DMS 273 treated with DMSO at 0.1 percent for 48 hours (cell line): ENCODE measurements at regions not wholly inside any gene's neighbourhood (a gene's known extent, or its start where the extent isn't known, plus 50 kb on each side); places are given as distances from the start of the nearest gene placed in this dataset.

ENCODE experiments used
- DNase-seq: peaks from one replicate; lab custom pipeline; 2025; lab: John Stamatoyannopoulos, UW

DNA sequence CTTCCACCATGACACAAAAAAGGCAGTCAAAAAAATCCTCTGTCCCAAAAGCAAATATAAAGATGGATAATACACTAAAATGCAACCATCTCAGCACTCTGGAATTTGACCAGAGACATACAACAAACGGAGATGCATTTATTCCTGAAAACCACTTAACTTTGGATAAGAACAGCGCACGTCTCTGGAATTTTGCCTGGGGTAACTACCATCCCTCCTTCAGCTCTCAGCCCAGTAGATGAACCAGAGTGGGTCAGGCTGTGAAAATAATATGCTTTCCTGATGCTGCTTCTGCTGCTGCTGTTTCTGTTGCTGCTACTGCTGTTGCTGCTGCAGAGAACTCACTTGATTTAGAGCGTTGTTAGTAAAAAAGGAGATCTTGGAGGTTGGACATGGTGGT lies 133.8 kb upstream of the ACVR2A start:
- DNase-seq = no peak

DNA sequence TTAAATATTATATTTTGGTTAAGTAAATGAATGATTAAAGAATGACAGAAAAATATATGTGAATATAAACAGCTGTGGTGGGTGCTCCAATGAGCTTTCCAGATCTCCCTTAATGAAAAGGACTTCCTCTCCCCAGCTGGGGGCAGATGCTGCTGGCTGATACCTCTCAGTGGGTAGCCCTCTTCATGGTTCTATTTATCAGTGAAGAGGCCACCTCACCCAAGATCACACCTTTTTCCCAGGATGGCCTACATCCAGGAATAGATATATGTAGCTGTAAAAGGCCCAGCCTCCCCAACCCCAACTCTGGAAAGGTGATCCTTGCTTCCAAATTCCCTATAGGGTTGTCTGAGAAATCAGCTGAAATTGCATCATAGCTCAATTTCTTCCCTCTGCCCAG lies 135.2 kb upstream of the ACVR2A start:
- no peak for DNase-seq

DNA sequence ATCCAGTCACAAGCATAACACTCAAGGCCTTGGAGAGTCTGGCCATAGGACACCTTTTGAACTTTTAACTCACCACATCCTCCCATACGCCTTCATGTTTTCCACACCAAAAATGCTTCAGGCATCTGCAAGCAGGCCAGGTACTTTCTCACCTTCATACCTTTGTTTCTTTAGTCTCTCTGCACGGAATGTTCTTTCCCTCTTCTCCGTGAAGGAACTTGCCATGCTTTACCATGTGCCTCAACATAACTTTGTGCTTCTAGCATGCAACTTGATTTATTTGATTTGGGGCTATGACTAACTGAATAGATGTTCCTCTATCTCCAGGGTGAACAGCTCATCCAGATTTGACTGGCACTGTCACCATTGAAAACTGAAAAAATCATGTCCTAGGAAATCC lies 141.7 kb upstream of the ACVR2A start:
- no peak for DNase-seq

DNA sequence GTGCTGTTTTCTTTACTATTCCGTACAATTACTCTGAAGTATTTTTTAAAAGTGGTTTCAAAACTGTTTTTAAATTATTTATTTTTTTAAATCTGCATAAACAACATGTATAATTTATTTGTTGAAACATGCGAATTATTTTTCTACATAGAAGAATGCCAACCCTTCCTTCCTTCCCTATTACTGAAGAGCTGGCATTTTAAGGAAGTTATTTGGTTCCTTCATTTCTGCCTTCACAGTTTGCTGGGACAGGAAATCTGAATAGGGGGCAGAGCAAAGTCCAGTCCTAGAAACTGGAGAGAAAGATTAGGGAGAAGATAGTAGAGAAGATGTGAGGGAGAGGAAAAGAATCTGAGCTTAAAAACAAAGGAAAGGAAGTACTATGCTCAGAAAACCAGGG lies 146.7 kb upstream of the ACVR2A start:
- DNase-seq = no peak

DNA sequence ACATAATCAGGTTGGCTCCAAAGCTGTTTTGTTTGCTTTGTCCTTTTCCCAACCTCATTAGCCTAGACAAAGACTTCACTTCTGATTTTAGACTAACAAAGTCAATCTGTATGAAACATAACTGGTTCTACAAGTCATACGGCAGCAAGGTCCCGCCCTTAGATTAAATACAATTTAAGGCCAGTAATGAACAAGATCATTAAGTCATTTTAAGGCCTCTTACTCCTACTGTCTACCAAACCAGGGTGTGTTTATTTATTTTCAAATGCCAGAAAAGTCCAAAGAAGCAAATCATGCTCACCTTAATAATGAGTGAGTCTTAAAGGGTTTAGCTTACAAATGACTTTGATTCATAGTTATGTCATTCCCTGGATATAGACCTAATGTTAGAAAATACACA lies 148.4 kb upstream of the ACVR2A start:
- DNase-seq = no peak

DNA sequence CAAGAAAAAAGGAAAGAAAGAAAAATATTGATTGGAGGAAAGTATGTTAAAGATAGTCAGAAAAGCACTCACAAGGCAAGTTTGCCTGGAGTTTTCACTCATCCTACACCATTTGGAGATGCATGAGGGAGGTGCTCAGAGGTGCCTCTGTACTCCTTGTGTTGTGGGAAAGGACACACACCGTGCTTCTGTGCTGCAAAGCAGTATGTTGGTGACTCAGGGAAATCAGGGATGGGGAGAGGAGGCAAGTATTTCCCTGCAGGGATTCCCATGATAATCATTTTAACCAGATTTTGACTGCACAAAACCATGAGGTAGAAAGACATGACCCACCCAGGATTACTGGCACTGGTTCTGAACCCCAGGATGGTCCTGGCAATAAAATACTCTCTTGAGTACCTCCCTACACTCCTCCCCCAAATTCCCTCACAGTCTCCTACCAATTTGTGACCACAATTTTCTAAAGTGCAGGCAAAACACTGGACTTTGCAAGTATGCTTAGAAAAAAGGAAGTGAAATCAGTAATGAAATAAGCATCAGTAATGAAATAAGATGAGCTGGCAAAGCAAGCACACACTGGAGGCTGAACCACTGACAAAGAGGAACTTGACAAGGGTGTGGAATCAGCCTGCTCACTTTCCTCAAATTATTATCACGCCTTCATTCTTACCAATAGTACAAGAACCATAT lies 155.5 kb upstream of the ACVR2A start:
- no peak for DNase-seq

DNA sequence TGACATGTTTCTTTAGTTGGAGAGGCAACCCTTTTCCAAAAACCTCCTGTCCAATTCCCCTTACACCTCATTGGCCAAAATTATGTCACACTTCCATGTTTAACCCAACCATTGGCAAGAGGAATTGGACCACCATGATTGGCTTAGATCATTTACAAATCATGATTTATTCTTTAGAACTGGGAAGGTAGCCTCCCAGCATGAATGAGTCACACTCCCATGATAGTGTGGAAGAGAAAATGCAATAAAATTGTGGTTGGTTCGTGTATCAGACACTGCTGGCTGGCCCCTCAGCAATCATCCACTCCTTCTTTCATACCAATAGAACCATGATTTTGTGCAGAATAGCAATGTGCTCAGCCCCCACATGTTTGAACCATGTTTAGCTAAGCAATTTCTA lies 156.6 kb upstream of the ACVR2A start:
- DNase-seq = no peak

DNA sequence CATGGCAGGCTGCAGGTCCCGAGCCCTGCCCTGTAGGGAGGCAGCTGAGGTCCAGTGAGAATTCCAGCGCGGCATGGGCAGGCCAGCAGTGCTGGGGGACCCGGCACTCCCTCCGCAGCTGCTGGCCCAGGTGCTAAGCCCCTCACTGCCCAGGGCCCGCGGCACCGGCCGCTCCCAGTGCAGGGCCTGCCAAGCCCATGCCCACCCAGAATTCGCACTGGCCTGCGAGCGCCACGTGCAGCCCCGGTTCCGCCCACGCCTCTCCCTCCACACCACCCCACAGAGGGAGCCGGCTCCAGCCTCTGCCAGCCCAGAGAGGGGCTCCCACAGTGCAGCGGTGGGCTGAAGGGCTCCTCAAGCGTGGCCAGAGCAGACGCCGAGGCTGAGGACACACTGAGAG lies 158.5 kb upstream of the ACVR2A start:
- DNase-seq = no peak

DNA sequence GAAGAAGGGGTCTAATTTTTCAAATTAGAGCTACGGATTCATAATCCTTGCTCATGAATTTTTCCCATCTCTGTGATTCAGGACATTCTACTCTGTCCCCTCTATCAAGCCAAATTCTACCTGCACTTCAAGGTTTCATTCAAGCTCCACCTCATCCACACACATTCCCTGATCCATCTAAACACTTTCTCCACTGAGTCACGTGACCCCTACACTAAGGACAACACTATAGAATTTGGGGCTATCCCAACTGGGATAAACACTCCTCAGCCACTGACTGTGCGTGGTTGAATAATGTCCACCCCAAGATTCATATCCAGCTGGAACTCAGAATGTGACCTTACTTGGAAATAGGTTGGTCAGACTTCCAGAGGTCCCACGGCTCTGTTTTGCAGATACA lies 159.9 kb upstream of the ACVR2A start:
- no peak for DNase-seq

DNA sequence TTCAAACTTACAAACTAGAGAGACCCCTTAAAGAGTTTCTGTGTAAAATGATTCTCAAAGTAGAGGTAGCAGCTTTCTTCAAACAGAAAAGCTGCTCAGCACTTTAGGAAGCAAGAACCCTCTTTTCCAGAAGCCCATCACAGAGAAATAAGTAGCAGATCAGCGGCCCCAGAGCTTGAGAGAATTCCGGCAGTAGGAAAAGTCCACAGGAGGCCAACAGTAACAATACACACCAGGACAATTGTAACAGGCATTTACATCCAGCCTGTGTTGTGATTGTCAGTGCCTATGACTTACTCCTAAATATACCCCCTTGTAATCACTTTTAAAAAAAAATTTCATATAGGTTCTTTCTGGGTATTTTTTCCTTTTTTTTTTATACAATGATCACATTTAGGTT lies 161.4 kb upstream of the ACVR2A start:
- DNase-seq = no peak

DNA sequence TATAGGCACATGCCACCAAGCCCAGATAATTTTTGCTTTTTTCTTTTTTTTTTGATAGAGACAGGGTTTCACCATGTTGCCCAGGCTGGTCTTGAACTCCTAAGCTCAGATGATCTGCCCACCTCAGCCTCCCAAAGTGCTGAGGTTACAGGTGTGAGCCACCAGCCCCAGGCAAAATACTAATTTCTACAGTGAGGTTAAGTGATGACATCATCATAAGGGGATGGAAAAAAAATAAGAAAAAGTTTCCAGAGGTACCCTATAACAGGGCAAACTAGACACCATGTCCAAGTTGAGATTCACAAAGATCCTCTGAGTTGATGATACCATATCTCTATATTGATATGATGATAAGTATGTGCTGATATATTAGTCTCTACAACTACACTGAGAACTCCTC lies 163.7 kb upstream of the ACVR2A start:
- DNase-seq = no peak

DNA sequence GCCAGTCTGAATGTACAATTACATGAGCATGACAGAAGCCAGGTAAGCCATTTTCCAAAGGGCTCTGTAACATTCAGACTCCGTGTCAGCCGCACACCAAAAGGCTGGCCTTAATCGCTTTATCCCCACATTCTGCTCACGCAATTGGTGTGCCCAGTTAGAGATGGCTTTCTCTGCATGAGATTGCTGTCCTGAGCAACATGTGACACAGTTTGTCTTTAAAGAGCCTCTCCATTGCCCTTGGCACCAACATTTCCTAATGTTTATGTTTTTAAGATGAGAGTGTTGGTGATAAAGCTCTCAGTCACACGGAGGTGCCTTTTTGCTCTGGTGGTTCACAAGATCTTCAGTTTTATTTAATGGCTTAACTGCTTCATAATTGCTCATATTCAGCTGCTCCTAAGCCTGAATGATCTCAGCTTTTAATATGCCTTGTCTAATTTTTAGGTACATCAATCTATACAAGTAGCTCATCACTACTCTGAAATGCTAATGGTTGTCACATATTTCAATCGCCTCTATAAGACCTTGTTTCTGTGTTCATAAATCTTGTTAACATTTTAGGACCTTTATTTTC lies 164.8 kb upstream of the ACVR2A start:
- DNase-seq = no peak

DNA sequence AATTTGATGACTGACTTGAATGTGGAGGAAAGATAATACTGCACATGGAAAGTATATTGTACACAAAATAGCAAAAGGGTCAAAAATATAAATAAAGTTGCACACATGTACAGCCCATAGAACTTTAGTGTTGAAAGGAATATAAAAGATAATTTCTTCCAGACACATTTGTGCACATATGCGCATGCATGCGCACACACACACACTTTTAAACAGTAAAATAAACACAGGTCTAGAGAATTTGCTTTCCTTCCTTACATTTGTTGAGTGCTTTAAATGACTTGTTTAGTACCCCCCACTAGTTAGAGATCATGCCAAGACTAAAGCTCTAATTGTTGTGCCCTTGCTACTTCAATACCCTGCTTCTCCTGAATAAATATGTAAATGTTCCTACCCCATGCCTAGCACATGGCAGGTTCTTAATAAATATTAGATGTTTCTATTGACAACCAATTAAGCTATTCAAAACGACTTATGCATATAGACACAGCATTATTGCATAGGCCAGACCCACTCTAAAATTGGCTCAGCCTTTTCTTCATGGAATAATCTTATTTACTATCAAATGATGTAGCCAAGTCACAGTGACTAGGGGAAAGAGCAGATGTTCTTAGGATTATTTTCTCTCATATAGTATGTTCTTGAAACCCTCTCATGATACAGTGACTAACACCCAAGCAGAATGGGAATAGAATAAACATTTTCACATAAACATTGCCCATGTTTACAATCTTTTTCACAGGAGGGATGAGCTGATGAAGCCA lies 165.5 kb upstream of the ACVR2A start:
- DNase-seq = no peak

DNA sequence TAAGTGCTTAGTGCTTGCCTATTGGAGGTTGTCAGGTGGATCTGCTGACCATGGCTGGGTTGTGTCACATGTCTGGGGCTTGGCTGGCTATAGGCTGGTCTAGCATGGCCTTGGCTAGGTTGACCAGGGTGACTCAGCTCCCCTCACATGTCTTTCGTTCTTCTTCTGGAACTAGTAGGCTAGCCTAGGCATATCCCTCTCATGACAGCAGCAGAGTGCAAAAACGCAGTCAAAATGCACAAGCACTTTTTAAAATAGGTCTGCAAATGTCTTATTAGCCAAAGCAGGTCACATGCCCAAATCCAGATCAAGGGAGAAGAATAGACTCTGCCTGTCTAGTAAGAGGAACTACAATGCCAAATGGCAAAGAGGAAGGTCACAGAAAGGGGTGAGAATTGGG lies 179.7 kb upstream of the ACVR2A start:
- no peak for DNase-seq

DNA sequence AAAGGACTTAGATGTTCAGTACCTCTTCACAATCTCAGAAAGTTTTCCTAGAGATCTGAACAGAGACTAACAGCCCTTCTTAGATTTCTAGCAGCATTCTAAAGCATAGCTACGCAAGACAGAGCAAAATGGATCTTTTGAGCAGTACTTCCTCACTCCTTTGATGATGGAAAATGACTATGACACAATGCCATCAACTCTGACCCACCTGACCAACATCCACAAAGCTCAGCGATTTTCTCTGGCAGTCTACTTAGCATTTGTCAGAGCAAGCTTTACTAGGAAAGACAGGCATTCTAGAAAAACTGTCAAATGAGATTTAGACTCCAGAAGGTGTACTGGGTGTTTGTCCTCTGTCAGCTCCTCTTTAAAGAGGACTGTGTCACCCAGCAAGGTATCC lies 180.9 kb upstream of the ACVR2A start:
- no peak for DNase-seq

DNA sequence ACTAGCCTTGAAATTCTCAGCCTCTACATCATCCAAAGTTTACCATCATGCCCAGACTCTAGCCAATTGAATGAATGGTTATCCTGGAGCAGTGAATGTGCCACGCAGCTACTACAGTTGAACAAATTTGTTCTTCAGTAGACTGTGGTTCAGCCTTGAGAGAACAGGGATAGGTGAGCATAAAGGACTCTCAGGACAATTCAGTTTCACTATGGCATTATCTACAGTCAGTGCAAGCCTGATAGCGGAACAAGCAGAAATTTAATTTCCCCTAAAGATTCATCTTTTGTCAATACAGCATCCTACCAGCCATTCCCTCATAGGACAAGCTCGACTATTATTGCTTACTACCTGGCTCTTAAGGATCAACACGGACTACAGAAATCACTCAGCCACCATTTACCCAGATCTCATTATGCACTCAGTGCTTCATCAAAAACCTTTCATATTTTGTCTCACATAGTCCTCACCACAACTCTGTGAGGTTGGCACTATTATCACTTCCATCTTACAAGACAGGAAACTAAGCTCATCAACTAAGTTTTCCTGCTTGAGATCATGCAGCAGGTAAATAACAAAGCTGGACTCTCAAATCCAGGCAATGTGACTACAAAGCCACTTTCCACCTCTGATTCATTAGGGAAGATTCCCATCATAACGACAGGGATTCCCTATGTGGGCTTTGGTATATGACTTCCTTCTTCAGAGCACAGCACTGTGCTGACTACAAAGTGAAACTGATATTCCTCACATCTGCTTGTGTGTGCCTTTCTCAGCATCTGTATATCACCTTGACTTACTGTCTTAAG lies 181.5 kb upstream of the ACVR2A start:
- DNase-seq = no peak

DNA sequence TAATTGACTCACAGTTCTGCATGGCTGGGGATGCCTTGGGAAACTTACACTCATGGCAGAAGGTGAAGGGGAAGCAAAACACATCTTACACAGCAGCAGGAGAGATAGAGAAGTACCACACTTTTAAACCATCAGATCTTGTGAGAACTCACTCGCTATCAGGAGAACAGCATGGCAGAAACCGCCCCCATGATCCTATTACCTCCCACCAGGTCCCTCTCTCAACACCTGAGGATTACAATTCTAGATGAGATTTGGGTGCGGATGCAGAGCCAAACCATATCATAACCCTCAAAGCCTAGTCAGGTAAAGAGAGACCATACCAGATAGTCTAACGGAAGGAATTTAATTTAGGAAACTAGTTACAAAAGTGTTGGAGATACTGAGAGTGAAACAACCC lies 182.6 kb upstream of the ACVR2A start:
- DNase-seq = no peak

DNA sequence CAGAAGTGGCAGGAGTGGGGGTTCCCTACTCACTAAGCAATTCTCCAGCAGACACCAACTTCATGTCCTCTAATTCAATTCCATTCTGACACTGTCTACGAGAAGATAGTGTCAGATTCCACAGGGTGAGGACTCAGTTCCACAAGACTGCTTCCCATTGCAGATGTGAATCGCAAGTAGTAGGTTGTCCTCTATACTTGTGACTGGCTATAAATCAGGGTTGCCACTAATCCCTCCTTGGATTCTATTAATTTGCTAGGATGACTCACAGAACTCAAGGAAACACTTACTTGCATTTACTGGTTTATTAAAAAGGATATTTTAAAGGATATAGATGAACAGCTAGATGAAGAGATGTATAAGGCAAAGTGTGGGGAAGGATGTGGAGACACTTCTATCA lies 184.1 kb upstream of the ACVR2A start:
- DNase-seq = no peak

DNA sequence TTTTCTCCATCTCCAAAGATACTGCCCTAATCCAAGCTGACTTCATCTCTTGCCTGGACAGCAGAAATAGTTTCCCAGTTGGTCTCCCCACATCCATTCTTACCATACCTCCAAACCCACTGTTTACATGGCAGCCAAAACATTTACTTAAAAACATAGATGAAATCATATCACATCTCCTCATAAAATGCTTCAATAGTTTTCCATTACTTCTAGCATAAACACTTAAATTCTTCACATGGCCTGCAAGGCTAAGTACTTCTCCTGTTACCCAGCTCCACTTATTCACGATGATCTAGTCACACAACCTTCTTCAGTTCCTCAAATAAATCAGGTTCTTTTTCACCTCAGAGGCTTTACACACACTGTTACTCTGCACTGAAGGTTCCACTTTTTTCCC lies 185.8 kb upstream of the ACVR2A start:
- no peak for DNase-seq

DNA sequence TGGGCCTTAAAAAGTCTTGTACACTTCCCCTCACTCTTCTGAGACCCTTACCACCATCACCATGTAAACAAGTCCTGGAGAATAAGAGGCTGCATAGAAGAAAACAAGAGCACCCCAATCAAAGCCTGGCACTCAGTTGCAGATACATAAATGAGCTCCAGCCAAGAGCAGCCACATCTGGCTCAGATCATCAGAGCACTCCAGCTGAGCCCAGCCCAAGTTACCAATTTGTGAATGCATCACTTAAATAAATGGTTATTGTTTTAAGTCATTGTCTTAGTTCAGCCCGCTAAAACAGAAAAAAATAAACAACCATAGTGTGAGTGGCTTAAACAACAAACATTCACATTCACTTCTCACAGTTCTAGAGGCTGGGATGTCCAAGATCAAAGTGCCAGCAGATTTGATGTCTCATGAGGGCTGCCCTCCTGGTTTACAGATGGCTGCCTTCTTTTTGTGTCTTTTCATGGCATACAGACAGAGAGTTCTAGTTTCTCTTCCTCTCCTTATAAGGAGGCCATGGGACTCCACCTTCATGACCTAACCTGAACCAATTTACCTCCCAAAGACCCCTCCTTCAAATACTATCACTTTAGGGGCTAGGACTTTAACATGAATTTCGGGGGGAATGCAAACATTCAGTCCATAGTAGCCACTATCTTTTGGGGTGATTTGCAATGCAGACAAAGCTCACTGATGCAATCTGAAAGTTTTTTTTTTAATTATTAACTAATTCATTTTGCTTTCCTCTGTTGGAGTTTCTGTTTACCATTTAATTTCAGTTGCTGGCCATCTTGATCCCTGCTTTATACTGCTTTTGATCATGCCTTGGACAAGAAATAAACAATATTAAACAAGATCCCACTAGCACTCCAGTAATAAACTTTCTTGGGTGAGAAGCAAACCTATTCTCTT lies 187.5 kb upstream of the ACVR2A start:
- no peak for DNase-seq

DNA sequence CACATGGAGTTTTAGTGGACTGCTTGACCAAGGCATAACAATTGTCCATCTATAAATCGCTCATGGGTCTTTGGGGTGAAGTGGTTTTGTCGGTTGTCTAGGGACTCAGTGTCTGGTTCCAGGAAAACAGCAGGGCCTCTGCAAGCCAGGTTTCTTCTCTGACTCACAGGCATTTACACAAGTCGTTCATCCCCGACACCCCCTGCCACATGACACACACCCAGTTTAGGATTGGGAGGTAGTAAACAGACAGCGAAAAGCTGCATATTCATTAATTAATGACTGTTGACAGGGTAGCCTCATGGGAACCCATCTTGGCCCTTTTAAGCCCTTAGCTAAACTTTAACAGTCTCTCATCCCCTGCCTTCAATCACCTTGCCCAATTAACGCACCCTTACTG lies 194.8 kb upstream of the ACVR2A start:
- no peak for DNase-seq

DNA sequence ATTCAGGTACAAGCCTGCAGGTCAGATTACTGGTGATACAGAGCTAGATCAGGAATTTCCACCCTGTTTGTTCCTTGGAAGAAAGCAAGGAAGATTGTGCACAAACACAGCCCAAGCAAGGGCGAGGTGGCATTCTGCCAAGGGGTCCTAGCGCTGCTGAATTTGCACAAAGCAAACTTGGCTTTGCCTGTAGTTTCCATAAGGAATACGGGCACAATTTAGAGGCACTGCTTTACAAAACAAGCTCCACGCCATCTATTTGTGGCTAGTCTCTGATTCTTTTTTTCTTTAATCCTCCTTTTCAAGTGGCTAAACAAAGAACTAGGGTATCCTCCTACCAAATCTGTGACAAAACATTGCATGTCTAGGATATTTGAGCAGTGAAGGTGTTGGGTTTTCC lies 195.5 kb upstream of the ACVR2A start:
- no peak for DNase-seq
